ENCODE measurements at regions not wholly inside any gene's neighbourhood (a gene's known extent, or its start where the extent isn't known, plus 50 kb on each side); places are given as distances from the start of the nearest gene placed in this dataset.

DNA sequence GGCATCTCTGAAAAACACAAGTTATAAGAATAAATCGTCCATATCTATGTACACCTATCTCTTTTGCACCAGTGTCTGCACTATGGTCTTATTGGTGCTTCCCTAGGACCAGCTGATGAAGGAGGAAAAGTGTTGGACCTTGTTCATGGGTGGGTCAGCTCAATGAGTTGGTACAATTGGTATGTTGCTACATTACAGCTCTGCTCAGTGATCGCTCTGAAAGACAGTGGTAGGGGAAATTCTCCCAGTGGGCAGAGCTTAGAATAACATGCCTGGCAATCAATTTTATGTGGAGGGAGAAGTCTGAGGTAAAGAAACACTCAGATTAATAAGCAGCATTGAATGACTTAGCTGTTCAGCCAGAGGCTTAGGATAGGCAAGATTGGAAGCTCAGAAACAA, 138.7 kb upstream of the KL start:
- no peak overlapping the region for H3K27ac ChIP-seq
- H3K4me3 ChIP-seq = no peak overlapping the region
- no peaks in the 10 kb centered on the region for H3K27me3 ChIP-seq
- H3K9me3 ChIP-seq = no peaks in the 10 kb centered on the region
- 53% methylated on average over 2 of the region's 2 CpGs for WGBS (ENCODE audit: insufficient coverage, low coverage, low lambda C conversion rate, missing lambda C conversion rate)
- no peaks in the 10 kb centered on the region for H3K36me3 ChIP-seq
- H3K4me1 ChIP-seq = no peaks in the 10 kb centered on the region
- intact Hi-C loops (cut with DNase I) = no loop called here
- no peak for TF ChIP-seq POLR2A (IDR thresholded peaks at IDR 0.05)
- TF ChIP-seq, protein P1, sequence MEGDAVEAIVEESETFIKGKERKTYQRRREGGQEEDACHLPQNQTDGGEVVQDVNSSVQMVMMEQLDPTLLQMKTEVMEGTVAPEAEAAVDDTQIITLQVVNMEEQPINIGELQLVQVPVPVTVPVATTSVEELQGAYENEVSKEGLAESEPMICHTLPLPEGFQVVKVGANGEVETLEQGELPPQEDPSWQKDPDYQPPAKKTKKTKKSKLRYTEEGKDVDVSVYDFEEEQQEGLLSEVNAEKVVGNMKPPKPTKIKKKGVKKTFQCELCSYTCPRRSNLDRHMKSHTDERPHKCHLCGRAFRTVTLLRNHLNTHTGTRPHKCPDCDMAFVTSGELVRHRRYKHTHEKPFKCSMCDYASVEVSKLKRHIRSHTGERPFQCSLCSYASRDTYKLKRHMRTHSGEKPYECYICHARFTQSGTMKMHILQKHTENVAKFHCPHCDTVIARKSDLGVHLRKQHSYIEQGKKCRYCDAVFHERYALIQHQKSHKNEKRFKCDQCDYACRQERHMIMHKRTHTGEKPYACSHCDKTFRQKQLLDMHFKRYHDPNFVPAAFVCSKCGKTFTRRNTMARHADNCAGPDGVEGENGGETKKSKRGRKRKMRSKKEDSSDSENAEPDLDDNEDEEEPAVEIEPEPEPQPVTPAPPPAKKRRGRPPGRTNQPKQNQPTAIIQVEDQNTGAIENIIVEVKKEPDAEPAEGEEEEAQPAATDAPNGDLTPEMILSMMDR (IDR thresholded peaks at IDR 0.05) = no peak
- ATAC-seq (no peak), DNase-seq (no peak)

DNA sequence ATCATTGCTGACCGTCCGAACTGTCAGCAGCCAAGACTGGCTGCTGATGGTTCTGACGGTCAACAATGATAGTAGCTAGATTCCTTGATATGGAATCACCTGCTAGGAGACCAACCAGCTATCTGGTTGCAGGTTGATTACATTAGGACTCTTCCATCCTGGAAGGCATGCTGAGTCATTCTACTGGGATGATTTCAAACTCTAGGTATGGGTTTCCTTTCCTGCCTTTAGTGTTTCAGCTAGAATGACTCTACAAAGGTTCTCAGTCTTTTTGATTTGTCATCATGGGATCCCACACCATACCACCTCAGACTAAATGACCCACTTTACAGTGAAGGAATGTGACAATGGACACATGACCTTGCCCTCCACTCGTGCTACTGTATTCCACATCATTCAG, 138.1 kb upstream of the KL start:
- Histone ChIP-seq H3K4me3 (no peak overlapping the region), H3K4me1 (no peaks in the 10 kb centered on the region), H3K36me3 (no peaks in the 10 kb centered on the region), H3K27ac (no peak overlapping the region), H3K9me3 (no peaks in the 10 kb centered on the region), H3K27me3 (no peaks in the 10 kb centered on the region)
- 57% methylated on average over 1 of the region's 4 CpGs for WGBS (ENCODE audit: insufficient coverage, low coverage, low lambda C conversion rate, missing lambda C conversion rate)
- DNase-seq = no peak
- no peak for ATAC-seq
- intact Hi-C loops (cut with DNase I) = no loop called here
- TF ChIP-seq, protein P1 (IDR thresholded peaks at IDR 0.05) = no peak
- TF ChIP-seq POLR2A (IDR thresholded peaks at IDR 0.05) = no peak

DNA sequence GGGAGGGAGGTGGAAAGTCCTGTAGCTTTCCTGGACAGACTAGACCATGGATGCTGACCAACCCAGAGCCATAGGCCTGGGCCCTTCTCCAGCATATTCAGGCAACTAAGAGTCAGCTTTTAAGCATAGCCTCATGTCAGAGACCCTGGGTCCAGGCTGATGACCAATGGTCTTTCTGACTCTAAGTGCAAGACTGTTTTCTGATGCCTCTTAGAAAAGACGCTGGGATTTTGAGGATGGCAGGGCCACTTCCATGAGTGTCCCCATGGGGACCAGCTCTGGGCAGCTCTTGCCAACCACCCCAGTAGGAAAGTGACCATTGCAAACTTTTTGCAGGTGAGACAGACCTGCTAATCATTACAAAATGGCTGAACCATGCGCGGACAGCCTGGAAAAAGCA, 135.6 kb upstream of the KL start:
- intact Hi-C loops (cut with DNase I) = no loop called here
- no CpG with 5 or more reads among the region's 3 CpGs for WGBS (ENCODE audit: insufficient coverage, low coverage, low lambda C conversion rate, missing lambda C conversion rate)
- ATAC-seq (no peak), DNase-seq (no peak)
- Histone ChIP-seq H3K27ac (no peak overlapping the region), H3K4me3 (no peak overlapping the region), H3K9me3 (no peaks in the 10 kb centered on the region), H3K4me1 (no peaks in the 10 kb centered on the region), H3K27me3 (no peaks in the 10 kb centered on the region), H3K36me3 (no peaks in the 10 kb centered on the region)
- no peak for TF ChIP-seq POLR2A (IDR thresholded peaks at IDR 0.05)
- TF ChIP-seq, protein P1 (IDR thresholded peaks at IDR 0.05) = no peak

DNA sequence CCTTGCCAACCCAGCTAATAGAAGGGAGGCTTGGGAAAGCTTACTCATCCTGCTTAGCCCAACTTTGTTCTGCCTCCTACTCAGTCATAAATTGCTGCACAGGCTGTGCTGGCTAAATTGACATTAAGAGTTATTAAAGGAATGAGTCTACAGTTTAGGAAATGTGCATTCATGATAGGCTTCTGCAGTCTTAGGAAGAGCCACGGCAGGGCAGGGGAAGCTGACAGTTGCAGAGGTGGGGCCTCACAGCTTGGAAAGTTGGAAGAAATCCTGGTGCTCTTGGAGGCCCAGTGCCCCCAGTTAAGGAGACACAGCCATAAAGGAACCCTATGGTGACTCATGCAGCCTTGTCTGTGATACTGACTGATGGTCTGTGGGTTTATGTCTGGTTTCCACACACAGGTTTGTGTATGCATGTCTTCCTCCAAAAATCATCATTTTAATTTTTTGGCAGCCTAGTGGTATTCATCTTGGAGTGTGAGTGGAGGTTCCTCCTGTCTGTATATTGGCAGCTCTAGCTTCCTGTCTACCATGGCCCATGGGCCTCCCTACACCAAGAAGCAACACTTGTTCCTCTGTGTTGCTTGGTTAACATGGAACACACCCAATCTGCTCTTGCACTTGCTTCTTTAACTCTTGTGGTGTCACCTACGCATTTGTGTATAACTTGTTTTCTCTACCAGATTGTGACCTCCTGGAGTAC, 135.0 kb upstream of the KL start:
- ATAC-seq = no peak
- no peak for DNase-seq
- 88% methylated on average over 1 of the region's 2 CpGs for WGBS (ENCODE audit: insufficient coverage, low coverage, low lambda C conversion rate, missing lambda C conversion rate)
- H3K36me3 ChIP-seq = no peaks in the 10 kb centered on the region
- no peaks in the 10 kb centered on the region for H3K9me3 ChIP-seq
- no peak overlapping the region for H3K4me3 ChIP-seq
- H3K27me3 ChIP-seq = no peaks in the 10 kb centered on the region
- no peak overlapping the region for H3K27ac ChIP-seq
- intact Hi-C loops (cut with DNase I) = no loop called here
- TF ChIP-seq, protein P1 (IDR thresholded peaks at IDR 0.05) = no peak
- TF ChIP-seq POLR2A (IDR thresholded peaks at IDR 0.05) = no peak
- no peaks in the 10 kb centered on the region for H3K4me1 ChIP-seq

DNA sequence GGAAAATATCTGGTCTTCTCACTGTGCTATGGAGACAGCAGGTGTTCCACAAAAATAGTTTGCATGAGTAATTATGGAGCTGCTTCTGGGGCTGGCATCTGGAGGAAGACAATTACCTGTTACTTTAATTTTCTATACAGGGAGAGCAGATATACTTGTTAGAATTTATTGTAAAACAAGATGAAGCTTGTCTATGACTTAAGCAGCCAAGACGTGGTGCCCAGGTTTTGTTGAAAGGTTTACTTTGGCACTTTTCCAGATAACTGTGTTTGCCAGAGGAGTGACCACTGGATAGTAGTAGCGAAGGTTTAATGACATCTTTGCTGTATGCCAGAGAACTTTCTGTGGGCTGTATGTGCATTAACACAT, 134.5 kb upstream of the KL start:
- no peaks in the 10 kb centered on the region for H3K27me3 ChIP-seq
- 22% methylated on average over 2 of the region's 2 CpGs for WGBS (ENCODE audit: insufficient coverage, low coverage, low lambda C conversion rate, missing lambda C conversion rate)
- no peak overlapping the region for H3K27ac ChIP-seq
- DNase-seq = no peak
- TF ChIP-seq, protein P1 (IDR thresholded peaks at IDR 0.05) = no peak
- TF ChIP-seq POLR2A (IDR thresholded peaks at IDR 0.05) = no peak
- no peak for ATAC-seq
- intact Hi-C loops (cut with DNase I) = no loop called here
- no peak overlapping the region for H3K4me3 ChIP-seq
- no peaks in the 10 kb centered on the region for H3K4me1 ChIP-seq
- H3K9me3 ChIP-seq = no peaks in the 10 kb centered on the region
- no peaks in the 10 kb centered on the region for H3K36me3 ChIP-seq
